Smooth muscle cell (in vitro differentiated cells): ENCODE measurements at regions not wholly inside any gene's neighbourhood (a gene's known extent, or its start where the extent isn't known, plus 50 kb on each side); places are given as distances from the start of the nearest gene placed in this dataset.

Experiments used
- DNase-seq: peaks from one replicate; lab custom pipeline; 2025; ENCODE audit not compliant: unreplicated experiment; lab: John Stamatoyannopoulos, UW
- H2AFZ ChIP-seq: fragments of 200-600 bp; sonication (generic); 2 replicates; pipeline ENCODE4 v1.6.0; 2016; ENCODE audit warnings: antibody characterized with exemption, low read depth, mild to moderate bottlenecking
- H3F3A ChIP-seq: fragments of 200-600 bp; sonication (generic); 2 replicates; pipeline ENCODE4 v1.6.0; 2017; ENCODE audit warnings: antibody characterized with exemption, low read depth
- H3K27ac ChIP-seq: fragments of 200-600 bp; sonication (generic); 2 replicates; pipeline ENCODE4 v1.5.1; 2016; ENCODE audit warnings: low read depth, mild to moderate bottlenecking
- H3K27me3 ChIP-seq: fragments of 200-600 bp; sonication (generic); 2 replicates; pipeline ENCODE4 v1.6.1; 2016; ENCODE audit warnings: low read depth, mild to moderate bottlenecking
- H3K36me3 ChIP-seq: fragments of 200-600 bp; sonication (generic); 2 replicates; pipeline ENCODE4 v1.5.1; 2016; ENCODE audit warnings: low read depth
- H3K4me1 ChIP-seq: fragments of 200-600 bp; sonication (generic); 2 replicates; pipeline ENCODE4 v1.5.1; 2016; ENCODE audit warnings: low read depth
- H3K4me2 ChIP-seq: fragments of 200-600 bp; sonication (generic); 2 replicates; pipeline ENCODE4 v1.6.0; 2016; ENCODE audit warnings: mild to moderate bottlenecking
- H3K4me3 ChIP-seq: fragments of 200-600 bp; sonication (generic); 2 replicates; pipeline ENCODE4 v1.5.1; 2016; ENCODE audit warnings: mild to moderate bottlenecking
- H3K79me2 ChIP-seq: fragments of 200-600 bp; sonication (generic); 2 replicates; pipeline ENCODE4 v1.6.0; 2016; ENCODE audit warnings: low read depth, mild to moderate bottlenecking
- H3K9ac ChIP-seq: fragments of 200-600 bp; sonication (generic); 2 replicates; pipeline ENCODE4 v1.6.0; 2016; ENCODE audit warnings: low read depth
- H3K9me3 ChIP-seq: fragments of 200-600 bp; sonication (generic); replicated peaks from 2 replicates; pipeline ENCODE4 v1.5.1; 2016; ENCODE audit warnings: low read depth
- H4K20me1 ChIP-seq: fragments of 200-600 bp; sonication (generic); 2 replicates; pipeline ENCODE4 v1.6.0; 2016; ENCODE audit warnings: low read depth
- WGBS: methylation state at CpG from one replicate; pipeline ENCODE4 v1.1.7; 2016; ENCODE audit warnings: low lambda C conversion rate; 5-methylcytosine and 5-hydroxymethylcytosine counted together
- TF ChIP-seq, protein P1 (sequence below): fragments of 200-600 bp; sonication (generic); IDR thresholded peaks from 2 replicates; pipeline ENCODE4 v1.5.1; 2017; ENCODE audit warnings: borderline replicate concordance, mild to moderate bottlenecking, antibody characterized with exemption; ENCODE audit not compliant: insufficient read depth, poor library complexity, severe bottlenecking

DNA sequence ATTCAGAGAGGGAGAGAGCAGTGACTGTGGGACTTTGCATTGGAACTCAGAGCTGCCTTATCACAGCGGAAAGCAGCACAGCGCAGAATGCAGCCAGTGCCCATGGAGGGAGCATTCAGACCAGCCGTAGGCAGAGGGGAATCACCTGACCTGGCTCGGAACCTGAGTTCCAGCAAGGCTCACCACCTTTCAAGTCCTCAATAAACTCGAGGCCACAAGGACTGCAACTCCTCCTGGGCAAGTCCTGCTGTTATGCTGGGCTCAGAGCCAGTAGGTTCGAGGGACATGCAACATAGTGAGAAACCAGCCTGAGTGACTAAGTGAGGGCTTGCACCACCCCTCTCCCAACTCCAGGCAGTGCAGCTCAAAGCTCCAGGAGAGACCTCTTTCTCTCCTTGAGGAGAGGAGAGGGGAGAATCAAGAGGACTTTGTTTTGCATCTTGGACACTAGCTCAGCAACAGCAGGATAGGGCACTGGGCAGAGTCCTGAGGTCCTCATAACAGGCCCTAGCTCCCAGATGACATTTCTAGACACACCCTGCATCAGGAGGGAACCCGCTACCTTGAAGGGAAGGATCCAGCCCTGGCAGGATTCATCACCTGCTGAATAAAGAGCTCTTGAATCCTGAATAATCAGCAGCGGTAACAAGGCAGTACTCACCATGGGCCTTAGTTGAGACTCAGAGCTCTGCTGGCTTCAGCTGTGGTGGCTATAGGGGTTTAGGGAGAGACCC is 136.8 kb upstream of the OTOS start:
- no peak overlapping the region for H2AFZ ChIP-seq
- no peaks in the 10 kb centered on the region for H3K27me3 ChIP-seq
- no peaks in the 10 kb centered on the region for H4K20me1 ChIP-seq
- H3K4me1 ChIP-seq: peaks cover 4% of the 10 kb centered on the region
- H3K79me2 ChIP-seq: no peaks in the 10 kb centered on the region
- H3K4me2 ChIP-seq: no peak overlapping the region
- DNase-seq: no peak
- no peak overlapping the region for H3K27ac ChIP-seq
- H3K36me3 ChIP-seq: no peaks in the 10 kb centered on the region
- no peak overlapping the region for H3K9ac ChIP-seq
- no peak overlapping the region for H3K4me3 ChIP-seq
- no peaks in the 10 kb centered on the region for H3K9me3 ChIP-seq
- H3F3A ChIP-seq: no peaks in the 10 kb centered on the region
- TF ChIP-seq, protein P1, sequence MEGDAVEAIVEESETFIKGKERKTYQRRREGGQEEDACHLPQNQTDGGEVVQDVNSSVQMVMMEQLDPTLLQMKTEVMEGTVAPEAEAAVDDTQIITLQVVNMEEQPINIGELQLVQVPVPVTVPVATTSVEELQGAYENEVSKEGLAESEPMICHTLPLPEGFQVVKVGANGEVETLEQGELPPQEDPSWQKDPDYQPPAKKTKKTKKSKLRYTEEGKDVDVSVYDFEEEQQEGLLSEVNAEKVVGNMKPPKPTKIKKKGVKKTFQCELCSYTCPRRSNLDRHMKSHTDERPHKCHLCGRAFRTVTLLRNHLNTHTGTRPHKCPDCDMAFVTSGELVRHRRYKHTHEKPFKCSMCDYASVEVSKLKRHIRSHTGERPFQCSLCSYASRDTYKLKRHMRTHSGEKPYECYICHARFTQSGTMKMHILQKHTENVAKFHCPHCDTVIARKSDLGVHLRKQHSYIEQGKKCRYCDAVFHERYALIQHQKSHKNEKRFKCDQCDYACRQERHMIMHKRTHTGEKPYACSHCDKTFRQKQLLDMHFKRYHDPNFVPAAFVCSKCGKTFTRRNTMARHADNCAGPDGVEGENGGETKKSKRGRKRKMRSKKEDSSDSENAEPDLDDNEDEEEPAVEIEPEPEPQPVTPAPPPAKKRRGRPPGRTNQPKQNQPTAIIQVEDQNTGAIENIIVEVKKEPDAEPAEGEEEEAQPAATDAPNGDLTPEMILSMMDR: no peak
- 71% methylated on average over 8 of the region's 8 CpGs for WGBS

GRCh38 chr2:240277807-240278522 is 137.5 kb upstream of the OTOS start:
- 74% methylated on average over 3 of the region's 3 CpGs for whole genome bisulfite sequencing
- Histone ChIP-seq H4K20me1 (no peaks in the 10 kb centered on the region), H3K4me2 (peak overlapping the region; percentile 16), H3K27ac (peak overlapping the region; percentile 41), H3K4me1 (peaks cover 4% of the 10 kb centered on the region), H3K27me3 (no peaks in the 10 kb centered on the region), H3K79me2 (no peaks in the 10 kb centered on the region), H3K4me3 (no peak overlapping the region), H2AFZ (no peak overlapping the region), H3K36me3 (no peaks in the 10 kb centered on the region), H3K9me3 (no peaks in the 10 kb centered on the region), H3F3A (no peaks in the 10 kb centered on the region), H3K9ac (no peak overlapping the region)
- TF ChIP-seq, protein P1: no peak
- DNase-seq: no peak

DNA sequence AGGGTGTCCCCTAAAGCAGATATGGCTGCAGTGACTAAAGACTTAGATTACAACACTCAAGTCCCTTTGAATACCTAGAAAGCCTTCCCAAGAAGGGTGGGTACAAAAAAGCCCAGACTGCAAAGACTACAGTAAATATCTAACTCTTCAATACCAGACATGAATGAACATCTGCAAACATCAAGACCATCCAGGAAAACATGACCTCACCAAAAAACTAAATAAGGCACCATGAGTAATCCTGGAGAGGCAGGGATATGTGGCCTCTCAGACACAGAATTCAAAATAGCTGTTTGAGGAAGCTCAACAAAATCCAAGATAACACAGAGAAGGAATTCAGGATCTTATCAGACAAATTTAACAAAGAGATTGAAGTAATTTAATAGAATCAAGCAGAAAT is 138.2 kb upstream of the OTOS start:
- Histone ChIP-seq H3K4me2 (no peak overlapping the region), H3K79me2 (no peaks in the 10 kb centered on the region), H4K20me1 (no peaks in the 10 kb centered on the region), H3K4me3 (no peak overlapping the region), H3K27ac (peak overlapping the region; percentile 68), H3K9me3 (no peaks in the 10 kb centered on the region), H3K9ac (no peak overlapping the region), H3F3A (no peaks in the 10 kb centered on the region), H3K27me3 (no peaks in the 10 kb centered on the region), H2AFZ (no peak overlapping the region), H3K4me1 (peaks cover 4% of the 10 kb centered on the region), H3K36me3 (no peaks in the 10 kb centered on the region)
- no peak for DNase-seq
- TF ChIP-seq, protein P1: no peak
